Mammary epithelial cell (primary cell): ENCODE measurements at regions not wholly inside any gene's neighbourhood (a gene's known extent, or its start where the extent isn't known, plus 50 kb on each side); places are given as distances from the start of the nearest gene placed in this dataset.

ENCODE experiments used
- CTCF ChIP-seq, 2 donors: IDR thresholded peaks in 1 of 2; conservative IDR thresholded peaks in 1 of 2; 2 replicates each; pipeline ENCODE4 v1.5.1; 2011 to 2012; ENCODE audit warnings: inconsistent platforms in 2 of 2, low read length in 2 of 2, mild to moderate bottlenecking in 2 of 2, control low read depth in 1 of 2, low read depth in 1 of 2; ENCODE audit not compliant: insufficient read depth in 1 of 2; ENCODE audit errors: extremely low read depth in 1 of 2
- EZH2 ChIP-seq: IDR thresholded peaks from 2 replicates; pipeline ENCODE4 v1.6.1; 2012; ENCODE audit warnings: low read length, inconsistent platforms, borderline replicate concordance

- TF ChIP-seq EZH2 (no peak), CTCF (conservative IDR thresholded peaks at IDR 0.05 in 1 of 2, IDR thresholded peaks at IDR 0.05 in 1 of 2; ENCODE audit: extremely low read depth in 1 of 2, insufficient read depth in 1 of 2, low read depth in 1 of 2, low read length in 2 of 2) (no peak)
Measured at GRCh38 chr15:70578196-70578595, 185.2 kb downstream of the UACA start.
